Panc1 (cell line): ENCODE measurements at regions not wholly inside any gene's neighbourhood (a gene's known extent, or its start where the extent isn't known, plus 50 kb on each side); places are given as distances from the start of the nearest gene placed in this dataset.

Experiments
- CTCF ChIP-seq: fragments of 450-650 bp; IDR thresholded peaks from 2 replicates; pipeline ENCODE4 v1.5.1; 2017; ENCODE audit warnings: mild to moderate bottlenecking
- POLR2AphosphoS5 ChIP-seq: IDR thresholded peaks from 2 replicates; pipeline ENCODE4 v1.6.1; 2012; ENCODE audit warnings: mild to moderate bottlenecking, low read depth, low read length, moderate library complexity
- SIN3A ChIP-seq: IDR thresholded peaks from 2 replicates; pipeline ENCODE4 v1.6.1; 2012; ENCODE audit warnings: low read depth, mild to moderate bottlenecking, low read length, moderate library complexity, borderline replicate concordance; ENCODE audit not compliant: insufficient read depth
- TF ChIP-seq, protein P1 (sequence below), 2 experiments: IDR thresholded peaks; 2 replicates each; pipeline ENCODE4 v1.6.1; 2011 to 2012; ENCODE audit warnings: low read depth in 2 of 2, control low read depth in 1 of 2, low read length in 1 of 2, mild to moderate bottlenecking in 1 of 2, moderate library complexity in 1 of 2; ENCODE audit not compliant: insufficient read depth in 1 of 2

GRCh38 chr11:8833568-8834315, 77.2 kb upstream of the AKIP1 start:
- TF ChIP-seq CTCF: no peak
- TF ChIP-seq, protein P1, sequence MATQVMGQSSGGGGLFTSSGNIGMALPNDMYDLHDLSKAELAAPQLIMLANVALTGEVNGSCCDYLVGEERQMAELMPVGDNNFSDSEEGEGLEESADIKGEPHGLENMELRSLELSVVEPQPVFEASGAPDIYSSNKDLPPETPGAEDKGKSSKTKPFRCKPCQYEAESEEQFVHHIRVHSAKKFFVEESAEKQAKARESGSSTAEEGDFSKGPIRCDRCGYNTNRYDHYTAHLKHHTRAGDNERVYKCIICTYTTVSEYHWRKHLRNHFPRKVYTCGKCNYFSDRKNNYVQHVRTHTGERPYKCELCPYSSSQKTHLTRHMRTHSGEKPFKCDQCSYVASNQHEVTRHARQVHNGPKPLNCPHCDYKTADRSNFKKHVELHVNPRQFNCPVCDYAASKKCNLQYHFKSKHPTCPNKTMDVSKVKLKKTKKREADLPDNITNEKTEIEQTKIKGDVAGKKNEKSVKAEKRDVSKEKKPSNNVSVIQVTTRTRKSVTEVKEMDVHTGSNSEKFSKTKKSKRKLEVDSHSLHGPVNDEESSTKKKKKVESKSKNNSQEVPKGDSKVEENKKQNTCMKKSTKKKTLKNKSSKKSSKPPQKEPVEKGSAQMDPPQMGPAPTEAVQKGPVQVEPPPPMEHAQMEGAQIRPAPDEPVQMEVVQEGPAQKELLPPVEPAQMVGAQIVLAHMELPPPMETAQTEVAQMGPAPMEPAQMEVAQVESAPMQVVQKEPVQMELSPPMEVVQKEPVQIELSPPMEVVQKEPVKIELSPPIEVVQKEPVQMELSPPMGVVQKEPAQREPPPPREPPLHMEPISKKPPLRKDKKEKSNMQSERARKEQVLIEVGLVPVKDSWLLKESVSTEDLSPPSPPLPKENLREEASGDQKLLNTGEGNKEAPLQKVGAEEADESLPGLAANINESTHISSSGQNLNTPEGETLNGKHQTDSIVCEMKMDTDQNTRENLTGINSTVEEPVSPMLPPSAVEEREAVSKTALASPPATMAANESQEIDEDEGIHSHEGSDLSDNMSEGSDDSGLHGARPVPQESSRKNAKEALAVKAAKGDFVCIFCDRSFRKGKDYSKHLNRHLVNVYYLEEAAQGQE (IDR thresholded peaks at IDR 0.05; ENCODE audit: insufficient read depth in 1 of 2, low read depth in 2 of 2, low read length in 1 of 2): no peak
- no peak for TF ChIP-seq SIN3A
- no peak for TF ChIP-seq POLR2AphosphoS5
